GM19395 (cell line): ENCODE measurements at regions not wholly inside any gene's neighbourhood (a gene's known extent, or its start where the extent isn't known, plus 50 kb on each side); places are given as distances from the start of the nearest gene placed in this dataset.

Experiments
- ATAC-seq: cut with Tn5 transposase; IDR thresholded peaks from one replicate; pipeline ENCODE4 v1.9.1; 2021; ENCODE audit warnings: mild to moderate bottlenecking, moderate library complexity; ENCODE audit not compliant: unreplicated experiment

DNA sequence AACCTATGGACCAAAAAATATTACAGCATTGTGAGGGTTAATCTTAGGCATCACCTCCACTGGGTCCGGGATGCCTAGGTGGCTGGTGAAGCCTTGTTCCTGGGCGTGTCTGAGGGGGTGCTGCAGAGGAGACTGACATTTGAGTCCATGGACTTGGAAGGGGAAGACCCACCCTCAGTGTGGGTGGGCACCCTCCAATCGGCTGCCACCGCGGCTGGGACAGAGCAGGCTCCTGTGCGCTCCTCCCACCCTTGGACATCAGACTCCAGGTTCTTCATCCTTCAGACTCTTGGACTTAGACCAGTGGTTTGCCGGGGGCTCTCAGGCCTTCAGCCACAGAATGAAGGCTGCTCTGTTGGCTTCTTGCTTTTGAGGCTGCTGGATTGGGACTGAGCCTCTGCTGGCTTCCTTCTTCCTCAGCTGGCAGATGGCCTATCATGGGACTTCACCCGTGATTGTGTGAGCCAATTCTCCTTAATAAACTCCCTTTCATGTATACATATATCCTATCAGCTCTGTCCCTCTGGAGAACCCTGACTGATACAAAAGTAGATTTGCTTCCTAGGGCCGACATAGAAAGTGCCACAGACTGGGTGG is 113.1 kb downstream of the TTLL2 start:
- no peak for ATAC-seq

DNA sequence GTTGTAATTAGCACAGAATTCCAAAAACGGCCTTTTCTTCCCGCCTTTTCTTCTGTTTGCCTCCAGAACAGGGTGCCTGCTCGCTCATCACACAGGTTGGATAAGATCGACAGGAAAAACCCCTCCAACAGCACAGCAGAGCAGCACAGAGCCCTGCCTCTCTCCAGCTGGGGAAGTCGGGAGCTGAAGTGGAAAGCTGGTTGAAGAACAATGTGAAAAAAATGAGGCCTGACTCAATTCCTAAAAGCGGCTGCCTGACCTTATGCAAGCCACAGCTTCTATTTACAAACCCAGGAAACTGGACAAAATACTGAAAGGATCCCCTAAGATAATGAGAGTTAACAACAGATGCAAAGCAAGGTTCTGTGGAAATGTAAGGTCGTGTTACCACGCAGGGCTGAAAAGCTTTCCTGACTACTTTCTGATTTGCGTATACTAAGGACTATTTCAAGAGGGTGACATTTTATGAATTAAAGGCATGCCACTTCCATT is 116.9 kb downstream of the TTLL2 start:
- no peak for ATAC-seq

DNA sequence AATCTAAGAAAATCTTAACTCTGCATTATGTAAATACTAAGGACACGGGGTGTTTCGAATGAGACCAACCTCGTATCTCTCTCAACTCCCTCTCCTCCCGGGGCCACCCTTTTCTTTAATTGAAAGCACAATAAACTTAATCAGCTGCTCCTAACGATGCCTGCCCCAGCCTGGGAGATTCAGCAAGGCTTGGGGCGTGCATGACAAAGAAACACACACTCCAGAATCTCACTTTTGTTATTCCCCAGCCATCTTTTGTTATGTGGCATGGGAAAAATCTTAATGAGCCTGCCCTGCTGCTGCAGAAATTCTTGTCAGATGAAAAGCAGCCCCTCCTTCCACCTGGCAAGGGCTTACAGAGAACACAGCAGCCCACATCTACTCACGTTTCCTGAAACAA is 117.4 kb downstream of the TTLL2 start:
- no peak for ATAC-seq

DNA sequence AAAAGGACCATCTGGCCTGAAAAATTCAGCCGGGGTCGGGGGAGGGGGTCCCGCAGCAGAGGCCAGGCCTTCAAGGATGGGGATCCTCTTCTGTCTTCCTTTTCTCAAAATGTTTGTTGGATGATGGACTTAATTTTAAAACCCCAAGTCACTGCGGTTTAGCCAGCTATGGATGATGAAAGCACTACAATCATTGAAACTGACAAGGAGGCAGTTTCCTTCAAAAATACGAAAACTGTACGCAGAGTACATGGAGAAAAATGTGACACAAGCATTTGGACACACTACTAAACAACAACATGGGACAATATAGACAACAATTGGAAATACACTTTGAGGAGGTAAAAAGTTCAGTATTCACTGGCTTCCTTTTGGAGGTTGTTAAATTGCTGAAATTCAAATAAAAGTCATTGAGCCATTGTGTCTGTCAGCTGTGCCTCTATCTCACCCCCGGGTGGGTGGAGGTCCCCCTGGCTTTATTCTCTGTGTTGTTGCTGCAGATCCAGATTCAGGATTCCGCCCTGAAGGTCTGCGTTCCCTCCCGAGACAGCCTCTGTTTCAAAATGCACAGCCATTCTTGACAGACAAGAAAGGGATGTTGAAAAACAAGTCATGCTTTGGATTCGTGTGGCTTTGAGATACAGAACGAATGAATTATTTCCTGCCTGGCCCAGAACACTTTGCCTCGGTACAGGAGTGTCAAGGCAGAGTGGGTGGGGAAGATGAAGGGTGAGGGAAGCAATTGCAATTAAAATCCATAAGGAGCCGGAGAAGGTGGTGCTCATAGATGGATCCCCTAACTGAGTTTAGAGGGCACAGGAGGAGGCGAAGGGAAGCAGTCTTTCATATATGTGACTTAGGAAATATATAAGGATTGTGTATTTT is 118.2 kb downstream of the TTLL2 start:
- ATAC-seq = no peak

DNA sequence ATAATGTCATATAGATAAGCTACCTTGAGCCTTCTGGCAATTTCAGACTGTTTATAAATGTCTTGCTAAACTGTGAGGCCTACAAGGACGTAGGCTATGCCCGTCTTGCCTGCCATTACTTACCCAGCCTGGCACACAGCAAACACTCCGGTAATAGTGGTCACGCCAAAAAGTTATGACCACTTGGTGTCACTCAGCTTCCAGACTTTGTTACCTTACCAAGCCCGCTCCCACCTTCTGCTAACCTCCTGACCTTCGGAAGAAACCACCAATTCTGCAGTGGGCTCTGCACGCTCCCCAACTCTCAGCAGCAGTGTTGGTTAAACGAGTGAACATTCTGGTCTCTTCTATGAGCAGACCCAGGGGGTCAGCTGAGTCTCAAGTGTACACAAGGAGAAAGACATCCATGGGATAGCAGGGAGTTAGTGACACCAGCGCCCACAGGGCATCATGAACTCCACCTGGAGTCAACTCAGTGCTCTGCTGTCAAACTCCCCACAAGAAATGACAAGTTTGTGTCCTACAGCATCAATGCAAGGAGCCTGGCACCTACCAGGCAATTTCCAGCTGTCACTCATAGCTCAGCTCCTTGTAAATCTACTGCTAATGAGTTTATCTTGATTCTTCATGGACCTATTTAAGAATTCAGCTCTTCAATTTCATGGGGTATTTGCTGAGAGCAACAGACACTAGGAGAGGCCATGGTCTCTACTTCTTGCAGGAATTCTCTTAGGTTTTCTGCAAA is 119.9 kb downstream of the TTLL2 start:
- ATAC-seq = no peak

DNA sequence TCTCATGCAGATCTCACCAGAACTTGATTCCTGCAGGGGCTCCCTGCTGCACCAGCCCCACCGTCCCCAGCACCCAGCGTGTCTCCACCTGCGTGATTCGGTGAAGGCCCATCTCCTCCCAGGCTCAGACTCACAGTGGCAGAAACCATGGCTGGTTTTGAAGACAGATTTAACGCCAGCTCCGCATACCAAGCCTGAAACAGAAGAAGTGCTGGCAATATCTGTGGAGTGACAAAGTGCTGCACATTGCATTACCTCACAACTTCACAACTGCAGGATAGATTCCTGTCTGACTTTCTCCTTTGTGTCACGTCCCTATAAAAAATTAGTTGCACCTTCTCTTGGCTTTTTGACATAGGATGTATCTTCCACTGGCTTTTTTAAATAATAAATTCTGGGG is 120.7 kb downstream of the TTLL2 start:
- no peak for ATAC-seq

DNA sequence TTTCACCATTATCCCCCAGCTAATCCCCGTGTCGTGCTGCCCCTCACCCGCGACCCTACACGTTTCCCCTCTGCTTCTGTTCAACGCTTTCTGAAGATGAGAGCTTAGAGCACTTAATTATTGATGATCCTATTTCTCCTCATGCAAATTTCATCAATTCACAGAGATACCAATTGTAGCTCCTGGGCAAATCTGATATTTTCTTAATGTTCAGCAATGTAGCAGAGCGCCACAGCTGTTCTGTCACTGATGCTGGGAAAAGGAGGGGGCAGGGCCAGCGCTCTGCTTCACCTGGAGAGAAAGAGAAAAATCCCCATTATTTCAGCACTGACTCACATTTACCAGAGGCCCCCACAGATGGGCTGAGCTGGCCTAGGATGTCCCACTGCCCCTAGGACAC is 121.2 kb downstream of the TTLL2 start:
- ATAC-seq = no peak

DNA sequence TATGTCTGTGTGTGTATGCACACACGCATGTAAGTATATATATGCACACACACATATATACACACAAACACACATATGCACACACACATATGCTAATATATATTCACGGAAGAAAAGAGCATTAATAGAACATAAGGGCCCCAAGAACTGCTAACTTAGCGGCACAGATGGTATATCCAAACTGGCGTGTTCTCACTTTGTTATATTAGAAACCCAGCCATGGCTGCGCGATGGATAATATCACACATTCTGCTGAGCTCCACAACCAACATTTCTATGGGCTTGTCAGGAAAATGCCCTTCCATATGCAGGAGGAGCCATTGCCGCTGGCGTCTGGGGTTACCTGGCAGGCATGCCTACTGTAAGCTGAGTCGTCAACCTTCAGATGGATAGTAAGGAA is 122.1 kb downstream of the TTLL2 start:
- no peak for ATAC-seq

DNA sequence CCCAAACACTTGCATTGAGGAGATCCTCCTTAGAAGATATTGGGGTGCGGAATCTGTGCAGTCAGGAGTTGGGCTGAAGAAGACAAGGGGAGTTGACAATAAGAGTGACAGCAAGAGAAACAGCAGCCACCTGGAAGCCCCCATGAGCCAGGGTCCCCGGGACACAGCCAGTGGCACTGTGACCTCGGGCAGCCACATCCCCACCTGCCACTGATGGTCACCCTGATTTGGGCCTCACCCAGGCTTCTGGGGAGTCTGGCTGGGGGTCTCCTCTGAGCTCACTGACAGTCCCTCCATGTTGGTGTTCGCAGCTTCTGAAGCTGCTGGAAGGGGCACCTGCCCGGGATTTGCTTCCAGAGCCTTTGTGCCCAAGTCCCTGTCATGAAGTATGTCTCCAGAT is 123.5 kb downstream of the TTLL2 start:
- no peak for ATAC-seq

DNA sequence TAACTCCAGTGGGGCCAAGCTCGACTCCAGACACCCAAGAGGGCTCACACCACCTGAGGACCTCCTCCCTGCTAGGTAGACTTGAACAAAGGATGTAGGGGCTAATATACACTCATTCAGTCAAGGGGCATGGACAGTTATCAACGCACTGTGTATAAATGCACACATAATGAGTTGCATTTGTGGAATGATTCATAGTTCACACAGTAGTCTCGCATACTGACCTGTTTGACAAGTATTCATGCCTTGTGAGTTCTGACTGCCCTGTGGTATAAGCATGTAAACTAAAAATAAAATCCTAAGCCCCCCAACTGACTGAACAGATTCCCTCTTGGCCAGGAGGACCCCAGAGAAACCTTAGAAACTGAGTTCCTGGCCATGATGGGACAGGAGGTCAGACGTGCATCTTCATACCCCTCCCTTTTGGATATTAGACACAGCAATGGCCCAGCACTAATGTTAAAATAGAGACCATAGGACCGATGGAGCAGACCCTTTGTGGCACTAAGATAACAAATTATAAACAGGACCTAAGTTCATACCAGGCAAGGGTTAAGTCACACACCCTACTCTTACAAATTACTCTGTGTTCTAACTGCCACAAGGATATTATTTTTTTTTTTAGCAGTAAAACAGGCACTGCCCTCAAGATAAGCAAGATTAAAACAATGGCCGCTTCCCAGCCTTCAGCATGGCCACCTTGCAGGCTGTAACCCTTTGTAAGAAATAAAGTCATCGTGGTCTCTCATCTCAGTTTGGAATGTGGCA is 124.4 kb downstream of the TTLL2 start:
- ATAC-seq = no peak

DNA sequence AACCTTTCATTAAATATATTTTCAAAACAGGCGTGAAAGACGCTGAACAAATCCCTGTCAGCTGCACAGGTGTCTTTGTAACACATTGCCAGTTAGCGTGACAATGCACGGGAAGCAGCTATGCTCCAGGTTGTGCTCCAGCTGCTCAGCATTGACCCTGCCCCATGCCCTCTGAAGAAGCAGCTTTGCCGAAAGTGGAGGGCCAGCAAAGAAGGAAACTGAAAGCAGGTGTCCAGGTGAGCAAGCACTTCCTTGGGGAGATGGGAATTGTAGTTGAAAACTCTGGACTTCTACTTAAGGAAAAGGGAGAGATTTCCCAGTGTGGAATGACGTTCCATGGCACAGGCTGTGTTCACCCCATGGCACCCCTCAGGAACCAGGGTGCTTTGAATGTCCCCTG is 125.7 kb downstream of the TTLL2 start:
- no peak for ATAC-seq

DNA sequence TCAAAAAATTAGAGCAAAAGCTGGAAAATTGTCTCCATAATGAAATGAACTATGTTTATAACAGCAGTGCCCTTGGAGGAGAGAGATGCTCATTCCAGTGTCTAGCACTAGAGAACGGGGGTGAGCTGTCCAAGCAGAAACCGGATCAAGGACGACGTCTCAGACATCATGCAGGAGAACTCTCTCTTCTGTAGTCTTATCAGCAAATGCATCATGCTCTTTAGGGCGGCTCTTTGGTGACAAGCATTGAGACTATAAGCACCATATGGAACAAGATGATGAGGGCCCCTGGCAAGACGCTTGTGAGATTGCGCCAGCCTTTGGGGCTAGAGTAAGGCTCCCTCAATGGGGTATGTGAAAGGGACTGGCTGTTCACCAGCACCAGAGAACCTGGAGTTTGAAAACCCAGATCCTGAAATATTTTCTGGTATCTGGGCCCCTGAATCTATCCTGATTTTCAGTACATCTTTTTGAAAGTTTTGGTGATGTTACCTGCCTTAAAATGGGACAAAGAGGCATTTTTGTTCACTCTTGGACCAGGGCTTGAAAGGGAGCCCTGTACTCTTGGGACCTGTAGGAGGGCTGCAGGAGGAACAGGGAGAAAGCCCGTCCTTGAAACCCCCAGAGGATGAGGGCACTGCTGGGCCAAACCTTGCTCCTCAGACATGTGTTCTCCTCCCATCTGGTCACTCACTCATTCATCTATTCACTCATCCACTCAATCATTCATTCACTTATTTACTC is 127.6 kb downstream of the TTLL2 start:
- ATAC-seq = no peak

DNA sequence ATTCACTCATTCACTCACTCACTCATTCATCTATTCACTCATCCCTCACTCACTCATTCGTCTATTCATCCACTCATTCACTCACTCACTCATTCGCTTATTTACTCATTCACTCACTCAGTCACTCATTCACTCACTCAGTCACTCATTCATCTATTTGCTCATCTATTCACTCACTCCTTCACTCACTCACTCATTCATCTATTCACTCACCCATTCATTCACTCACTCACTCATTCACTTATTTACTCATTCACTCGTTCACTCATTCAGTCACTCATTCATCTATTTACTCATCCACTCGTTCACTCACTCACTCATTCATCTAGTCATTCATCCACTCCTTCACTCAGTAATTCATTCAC is 128.2 kb downstream of the TTLL2 start:
- no peak for ATAC-seq

DNA sequence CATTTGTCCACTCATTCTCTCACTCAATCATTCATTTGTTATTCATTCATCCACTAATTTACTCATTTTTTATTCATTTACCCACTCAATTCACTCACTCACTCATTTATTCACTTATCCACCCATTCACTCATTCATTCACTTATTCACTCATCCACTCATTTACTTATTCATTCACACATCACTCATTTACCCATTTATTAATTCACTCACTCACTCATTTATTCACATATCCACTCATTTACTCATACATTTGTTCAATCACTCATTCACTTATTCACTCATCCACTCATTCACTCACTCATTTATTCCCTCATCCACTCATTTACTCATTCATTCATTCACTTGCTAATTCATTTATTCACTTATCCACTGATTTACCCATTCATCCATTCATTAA is 129.1 kb downstream of the TTLL2 start:
- ATAC-seq = no peak

DNA sequence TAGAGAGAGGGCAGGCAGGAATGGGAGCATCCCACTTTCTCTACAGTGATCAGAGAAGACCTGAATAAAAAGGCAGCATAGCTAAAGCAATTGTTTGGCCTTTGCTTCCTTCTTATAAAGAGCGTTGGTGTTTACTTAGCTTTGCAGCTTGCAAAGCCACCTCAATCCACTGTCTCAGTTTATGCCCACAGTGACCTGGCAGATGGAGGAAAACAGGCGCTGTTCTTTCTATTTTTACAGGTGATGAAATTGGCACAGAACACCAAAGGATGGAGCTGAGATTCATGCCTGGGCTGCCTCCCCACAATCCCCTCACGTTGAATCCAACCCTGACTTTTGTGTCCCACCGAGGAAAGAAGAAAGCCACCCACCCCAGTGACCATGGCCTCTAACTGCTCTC is 130.5 kb downstream of the TTLL2 start:
- no peak for ATAC-seq

DNA sequence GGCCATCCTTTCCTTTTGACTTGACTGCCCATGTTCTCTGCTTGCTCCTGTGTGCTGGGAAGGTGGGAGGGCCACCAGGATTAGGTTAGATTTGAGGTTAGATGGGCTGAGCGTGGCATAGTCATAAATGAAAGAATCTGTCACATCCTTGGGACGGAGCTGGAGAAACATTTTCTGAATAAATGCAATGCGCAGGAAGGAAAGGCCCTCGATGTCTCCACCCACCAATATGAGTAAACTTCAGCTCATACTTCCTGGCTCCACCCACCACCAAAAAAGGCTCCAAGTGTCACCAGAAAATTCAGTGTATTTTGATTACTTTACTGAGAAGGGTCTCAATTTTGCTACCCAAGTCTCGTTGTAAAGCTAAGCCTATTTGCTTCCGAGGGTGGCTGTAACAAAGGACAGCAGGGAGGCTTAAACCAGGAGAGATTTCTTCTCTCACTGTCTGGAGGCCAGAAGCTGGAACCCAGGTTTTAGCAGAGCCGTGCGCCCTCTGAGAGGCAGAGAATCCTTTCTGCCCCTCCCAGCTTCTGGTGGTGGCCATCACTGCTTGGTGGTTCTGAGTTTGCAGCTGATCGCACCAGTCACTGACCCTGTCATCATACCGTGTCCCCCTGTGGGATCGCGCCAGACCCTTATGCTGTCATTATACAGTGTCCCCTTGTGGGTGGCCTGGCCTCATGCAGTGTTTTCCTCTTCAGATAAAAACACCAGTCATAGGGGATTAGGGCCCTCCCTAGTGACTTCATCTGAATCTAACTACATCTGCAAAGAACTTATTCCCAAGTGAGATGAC is 137.8 kb downstream of the TTLL2 start:
- no peak for ATAC-seq

DNA sequence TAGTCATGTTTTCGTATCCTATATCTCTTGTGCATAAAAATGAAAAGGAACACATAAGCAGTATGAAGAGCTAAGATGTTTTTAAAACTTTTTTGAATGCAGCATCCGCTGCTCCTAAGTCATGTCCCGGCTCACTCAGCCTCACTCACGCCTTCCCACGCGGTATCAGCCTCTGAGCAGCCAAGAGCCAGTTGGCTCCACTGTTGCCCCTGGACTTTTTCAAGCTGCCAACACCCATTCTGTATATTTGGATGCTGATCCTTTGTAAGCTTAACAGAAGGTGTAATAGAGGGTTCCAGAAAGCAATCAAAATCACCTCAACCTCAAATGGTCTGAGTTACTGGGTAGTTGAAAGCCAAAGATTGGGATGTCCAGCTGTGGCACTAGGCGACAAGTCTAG is 139.3 kb downstream of the TTLL2 start:
- ATAC-seq = no peak

DNA sequence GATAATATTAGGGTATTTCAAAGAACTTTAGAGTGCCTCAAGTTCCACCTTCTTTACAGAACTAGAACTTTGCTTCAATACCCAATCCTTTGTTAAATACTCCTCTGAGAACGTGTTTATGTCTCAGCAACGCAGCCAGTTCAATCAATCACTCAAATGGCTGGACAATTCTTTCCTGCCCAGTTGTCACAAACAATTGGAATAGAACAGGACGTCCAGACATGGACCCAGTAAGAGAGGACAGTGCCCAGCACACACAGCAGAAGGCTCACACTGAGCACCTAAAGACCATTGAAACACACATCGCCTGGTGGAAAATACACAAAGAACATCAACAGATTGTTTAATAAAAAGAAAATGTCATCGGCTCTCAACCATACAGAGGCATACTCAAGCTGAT is 140.6 kb downstream of the TTLL2 start:
- ATAC-seq = no peak

DNA sequence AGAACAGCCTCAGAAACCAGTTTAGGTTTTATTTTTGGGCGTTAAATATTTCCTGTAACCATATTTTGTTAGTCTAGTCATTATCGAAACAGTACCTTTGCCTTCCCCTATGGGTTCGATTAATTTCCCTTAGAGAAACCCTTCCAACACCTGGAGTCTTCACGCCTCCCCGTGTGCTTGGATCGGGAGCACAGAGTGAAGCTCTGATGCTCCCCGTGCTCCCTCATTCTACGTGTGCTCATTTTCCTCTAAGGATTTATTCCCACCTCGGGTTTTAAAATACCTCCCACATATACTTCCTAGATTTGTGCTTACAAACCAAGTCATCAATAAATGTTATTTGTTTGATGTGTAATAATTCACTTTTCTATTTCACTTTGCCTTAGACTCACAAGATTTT is 142.4 kb downstream of the TTLL2 start:
- ATAC-seq = no peak
